H9 (cell line): ENCODE measurements at regions not wholly inside any gene's neighbourhood (a gene's known extent, or its start where the extent isn't known, plus 50 kb on each side); places are given as distances from the start of the nearest gene placed in this dataset.

ENCODE experiments used
- DNase-seq: peaks from one replicate; pipeline ENCODE4 v3.0.0-alpha.2; 2017
- H2AFZ ChIP-seq: one replicate; pipeline ENCODE4 v1.6.1; 2013; ENCODE audit warnings: mild to moderate bottlenecking, low read length, control low read depth, moderate library complexity
- H2AK5ac ChIP-seq: 2 replicates; pipeline ENCODE4 v1.6.1; 2013; ENCODE audit warnings: low read length, control low read depth, mixed read lengths; ENCODE audit not compliant: insufficient read length
- H2BK120ac ChIP-seq: one replicate; pipeline ENCODE4 v1.6.1; 2013; ENCODE audit warnings: low read depth, mild to moderate bottlenecking, low read length, control low read depth, inconsistent platforms; ENCODE audit not compliant: poor library complexity, severe bottlenecking
- H2BK12ac ChIP-seq: 2 replicates; pipeline ENCODE4 v1.6.1; 2013; ENCODE audit warnings: low read length, control low read depth, mixed read lengths, low read depth; ENCODE audit not compliant: insufficient read length
- H2BK15ac ChIP-seq: 2 replicates; pipeline ENCODE4 v1.6.1; 2013; ENCODE audit warnings: low read depth, low read length, control low read depth
- H2BK20ac ChIP-seq: one replicate; pipeline ENCODE4 v1.6.1; 2013; ENCODE audit warnings: low read depth, mild to moderate bottlenecking, low read length, control low read depth, inconsistent platforms; ENCODE audit not compliant: poor library complexity, severe bottlenecking
- H2BK5ac ChIP-seq: 2 replicates; pipeline ENCODE4 v1.6.1; 2013; ENCODE audit warnings: low read length, control low read depth, mixed read lengths; ENCODE audit not compliant: insufficient read length
- H3K14ac ChIP-seq: 2 replicates; pipeline ENCODE4 v1.6.1; 2013; ENCODE audit warnings: low read length, control low read depth; ENCODE audit not compliant: insufficient read depth
- H3K18ac ChIP-seq: 2 replicates; pipeline ENCODE4 v1.6.1; 2013; ENCODE audit warnings: low read depth, mild to moderate bottlenecking, mixed read lengths, low read length, control low read depth; ENCODE audit not compliant: insufficient read length
- H3K23ac ChIP-seq: 2 replicates; pipeline ENCODE4 v1.6.1; 2013; ENCODE audit warnings: low read length, control low read depth, mixed read lengths, low read depth; ENCODE audit not compliant: insufficient read length
- H3K23me2 ChIP-seq: 2 replicates; pipeline ENCODE4 v1.6.1; 2013; ENCODE audit warnings: low read depth, mild to moderate bottlenecking, mixed read lengths, low read length, control low read depth; ENCODE audit not compliant: insufficient read length, poor library complexity, severe bottlenecking
- H3K27ac ChIP-seq: 2 replicates; pipeline ENCODE4 v1.5.1; 2013; ENCODE audit warnings: low read length, control low read depth, mixed read lengths, low read depth; ENCODE audit not compliant: insufficient read length
- H3K27me3 ChIP-seq: 2 replicates; pipeline ENCODE4 v1.6.1; 2013; ENCODE audit warnings: low read length, control low read depth, inconsistent platforms; ENCODE audit not compliant: insufficient read depth
- H3K4ac ChIP-seq: 2 replicates; pipeline ENCODE4 v1.6.1; 2013; ENCODE audit warnings: low read depth, mild to moderate bottlenecking, control low read depth, inconsistent platforms, low read length, moderate library complexity
- H3K4me1 ChIP-seq: 2 replicates; pipeline ENCODE4 v1.6.1; 2013; ENCODE audit warnings: low read length, control low read depth, inconsistent platforms; ENCODE audit not compliant: insufficient read depth
- H3K4me2 ChIP-seq: 2 replicates; pipeline ENCODE4 v1.6.1; 2013; ENCODE audit warnings: low read length, control low read depth, mixed read lengths; ENCODE audit not compliant: insufficient read length, insufficient read depth
- H3K56ac ChIP-seq: 2 replicates; pipeline ENCODE4 v1.6.1; 2013; ENCODE audit warnings: low read depth, mild to moderate bottlenecking, mixed read lengths, low read length, control low read depth; ENCODE audit not compliant: insufficient read length
- H3K79me1 ChIP-seq: 2 replicates; pipeline ENCODE4 v1.6.1; 2013; ENCODE audit warnings: low read depth, mild to moderate bottlenecking, moderate library complexity, low read length, control low read depth, inconsistent platforms; ENCODE audit not compliant: insufficient read depth, poor library complexity, severe bottlenecking
- H3K79me2 ChIP-seq: 2 replicates; pipeline ENCODE4 v1.6.1; 2013; ENCODE audit warnings: low read length, control low read depth, inconsistent platforms; ENCODE audit not compliant: insufficient read depth
- H3K9ac ChIP-seq: 2 replicates; pipeline ENCODE4 v1.6.1; 2013; ENCODE audit warnings: low read length, control low read depth, mixed read lengths; ENCODE audit not compliant: insufficient read length; ENCODE audit errors: extremely low read depth
- H3K9me3 ChIP-seq: one replicate; pipeline ENCODE4 v1.6.1; 2013; ENCODE audit warnings: low read depth, low read length, inconsistent platforms; ENCODE audit not compliant: control insufficient read depth
- H3T11ph ChIP-seq: one replicate; pipeline ENCODE4 v1.6.1; 2013; ENCODE audit warnings: mild to moderate bottlenecking, low read length, control low read depth, inconsistent platforms
- H4K20me1 ChIP-seq: one replicate; pipeline ENCODE4 v1.6.1; 2013; ENCODE audit not compliant: control insufficient read depth, insufficient read length, insufficient read depth
- H4K5ac ChIP-seq: 2 replicates; pipeline ENCODE4 v1.6.1; 2013; ENCODE audit warnings: low read depth, mild to moderate bottlenecking, mixed read lengths, low read length, control low read depth; ENCODE audit not compliant: insufficient read length
- H4K8ac ChIP-seq: replicated peaks from 2 replicates; pipeline ENCODE4 v1.6.1; 2013; ENCODE audit warnings: low read length, control low read depth, mixed read lengths, low read depth; ENCODE audit not compliant: insufficient read length
- H4K91ac ChIP-seq: 2 replicates; pipeline ENCODE4 v1.6.1; 2013; ENCODE audit warnings: low read depth, mild to moderate bottlenecking, moderate library complexity, mixed read lengths, low read length, control low read depth; ENCODE audit not compliant: insufficient read length
- H3K27ac Mint-ChIP-seq, 3 experiments: 2 replicates in 2 of 3; 3 replicates in 1 of 3; pipeline ENCODE4 v1.8.0; 2020 to 2021; ENCODE audit warnings: mixed read lengths in 3 of 3, mild to moderate bottlenecking in 1 of 3, moderate library complexity in 1 of 3
- H3K27me3 Mint-ChIP-seq: 2 replicates; pipeline ENCODE4 v1.8.0; 2021; ENCODE audit warnings: low read depth, mild to moderate bottlenecking, moderate library complexity, mixed read lengths
- H3K36me3 Mint-ChIP-seq, 3 experiments: 2 replicates in 2 of 3; 3 replicates in 1 of 3; pipeline ENCODE4 v1.8.0; 2020 to 2021; ENCODE audit warnings: low read depth in 3 of 3, mixed read lengths in 3 of 3; ENCODE audit not compliant: insufficient read depth in 1 of 3
- H3K4me1 Mint-ChIP-seq, 2 experiments: 2 replicates each; pipeline ENCODE4 v1.8.0; 2020; ENCODE audit warnings: mixed read lengths in 2 of 2
- H3K4me3 Mint-ChIP-seq, 2 experiments: 2 replicates in 1 of 2; 3 replicates in 1 of 2; pipeline ENCODE4 v1.8.0; 2020 to 2021; ENCODE audit warnings: mild to moderate bottlenecking in 2 of 2, mixed read lengths in 2 of 2, moderate library complexity in 1 of 2
- H3K9me3 Mint-ChIP-seq, 2 experiments: 2 replicates in 1 of 2; 3 replicates in 1 of 2; pipeline ENCODE4 v1.8.0; 2020; ENCODE audit warnings: mild to moderate bottlenecking in 2 of 2, mixed read lengths in 2 of 2, moderate library complexity in 1 of 2
- WGBS: extraction: QIAGEN DNeasy Blood & Tissue Kit; methylation state at CpG from one replicate; pipeline ENCODE4 v1.1.7; 2013; ENCODE audit warnings: missing lambda C conversion rate, low lambda C conversion rate, mixed read lengths; ENCODE audit not compliant: insufficient read length; ENCODE audit errors: extremely low coverage; 5-methylcytosine and 5-hydroxymethylcytosine counted together
- TF ChIP-seq, protein P1 (sequence below): fragments of 200-600 bp; sonication (generic); conservative IDR thresholded peaks from 3 replicates; pipeline ENCODE4 v1.8.0; 2021; ENCODE audit warnings: antibody characterized with exemption, mild to moderate bottlenecking

DNA sequence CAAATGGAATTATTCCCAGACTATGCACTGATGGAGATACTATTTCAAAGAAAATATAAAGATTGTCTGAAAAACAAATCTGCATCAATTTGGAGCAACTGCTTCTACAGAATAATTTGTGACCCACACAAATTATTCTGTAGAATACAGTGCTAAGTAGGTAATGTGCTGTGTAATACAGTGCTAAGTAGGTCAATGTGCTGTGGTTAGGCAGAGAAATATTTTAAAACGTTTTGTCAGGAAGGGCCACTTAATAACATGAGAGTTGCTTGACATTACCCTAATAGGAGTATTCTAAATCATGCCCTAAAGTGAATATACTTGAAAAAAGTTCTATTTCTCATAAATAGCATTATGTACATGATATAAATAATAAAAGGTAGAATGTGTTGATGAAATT lies 116.5 kb upstream of the KCND2 start:
- Histone ChIP-seq H2AFZ (no peak overlapping the region), H2BK5ac (no peak overlapping the region)

More for the DNA sequence above, 116.5 kb upstream of the KCND2 start:
- Mint-ChIP-seq H3K27me3 (no peaks in the 10 kb centered on the region), H3K4me1 (no peaks in the 10 kb centered on the region), H3K27ac (no peak overlapping the region), H3K9me3 (no peaks in the 10 kb centered on the region), H3K36me3 (no peaks in the 10 kb centered on the region), H3K4me3 (no peak overlapping the region)
- Histone ChIP-seq H4K91ac (no peak overlapping the region), H3T11ph (no peak overlapping the region), H3K27ac (no peak overlapping the region), H2AK5ac (no peak overlapping the region), H4K20me1 (no peaks in the 10 kb centered on the region), H3K23me2 (no peaks in the 10 kb centered on the region), H2BK12ac (no peak overlapping the region), H3K4me1 (no peaks in the 10 kb centered on the region), H4K5ac (no peak overlapping the region), H3K18ac (no peak overlapping the region), H3K27me3 (no peaks in the 10 kb centered on the region), H3K9me3 (no peaks in the 10 kb centered on the region), H4K8ac (no peak overlapping the region), H3K4me2 (no peak overlapping the region), H3K79me2 (no peaks in the 10 kb centered on the region), H2BK20ac (no peak overlapping the region), H3K14ac (no peak overlapping the region), H3K9ac (no peak overlapping the region), H2BK120ac (no peak overlapping the region), H2BK15ac (no peak overlapping the region), H3K23ac (no peak overlapping the region), H3K56ac (no peak overlapping the region), H3K79me1 (no peaks in the 10 kb centered on the region), H3K4ac (no peak overlapping the region)
- no peak for DNase-seq
- TF ChIP-seq, protein P1, sequence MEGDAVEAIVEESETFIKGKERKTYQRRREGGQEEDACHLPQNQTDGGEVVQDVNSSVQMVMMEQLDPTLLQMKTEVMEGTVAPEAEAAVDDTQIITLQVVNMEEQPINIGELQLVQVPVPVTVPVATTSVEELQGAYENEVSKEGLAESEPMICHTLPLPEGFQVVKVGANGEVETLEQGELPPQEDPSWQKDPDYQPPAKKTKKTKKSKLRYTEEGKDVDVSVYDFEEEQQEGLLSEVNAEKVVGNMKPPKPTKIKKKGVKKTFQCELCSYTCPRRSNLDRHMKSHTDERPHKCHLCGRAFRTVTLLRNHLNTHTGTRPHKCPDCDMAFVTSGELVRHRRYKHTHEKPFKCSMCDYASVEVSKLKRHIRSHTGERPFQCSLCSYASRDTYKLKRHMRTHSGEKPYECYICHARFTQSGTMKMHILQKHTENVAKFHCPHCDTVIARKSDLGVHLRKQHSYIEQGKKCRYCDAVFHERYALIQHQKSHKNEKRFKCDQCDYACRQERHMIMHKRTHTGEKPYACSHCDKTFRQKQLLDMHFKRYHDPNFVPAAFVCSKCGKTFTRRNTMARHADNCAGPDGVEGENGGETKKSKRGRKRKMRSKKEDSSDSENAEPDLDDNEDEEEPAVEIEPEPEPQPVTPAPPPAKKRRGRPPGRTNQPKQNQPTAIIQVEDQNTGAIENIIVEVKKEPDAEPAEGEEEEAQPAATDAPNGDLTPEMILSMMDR = no peak
- no CpG with 5 or more reads among the region's 1 CpG for WGBS
